ENCODE measurements at regions not wholly inside any gene's neighbourhood (a gene's known extent, or its start where the extent isn't known, plus 50 kb on each side); places are given as distances from the start of the nearest gene placed in this dataset.
"Not testable (repeated sequence)": the region's sequence is repeated elsewhere in the genome, so short reads cannot be mapped to it uniquely, and the experiment has no call there.

DNA sequence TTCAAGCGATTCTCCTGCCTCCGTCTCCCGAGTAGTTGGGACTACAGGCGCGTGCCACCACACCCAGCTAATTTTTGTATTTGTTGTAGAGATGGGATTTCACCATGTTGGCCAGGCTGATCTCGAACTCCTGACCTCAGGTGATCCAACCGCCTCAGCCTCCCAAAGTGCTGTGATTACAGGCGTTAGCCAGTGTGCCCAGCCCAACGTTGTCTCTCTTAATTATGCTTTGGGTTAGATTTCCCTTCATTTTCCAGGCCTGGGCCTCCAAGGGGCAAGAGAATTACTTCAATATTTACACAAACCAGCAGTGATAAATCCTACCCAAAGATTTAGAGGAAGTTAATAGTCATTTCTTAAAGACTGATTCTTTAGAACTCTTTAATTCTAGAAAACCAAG, 186.7 kb upstream of the PHF14 start:
- TF ChIP-seq CTCF, POLR2AphosphoS5 (IDR thresholded peaks at IDR 0.05): not testable (repeated sequence)
